NCI-H82 (cell line): ENCODE measurements at regions not wholly inside any gene's neighbourhood (a gene's known extent, or its start where the extent isn't known, plus 50 kb on each side); places are given as distances from the start of the nearest gene placed in this dataset.
"Not testable (repeated sequence)": the region's sequence is repeated elsewhere in the genome, so short reads cannot be mapped to it uniquely, and the experiment has no call there.

Experiments
- DNase-seq: peaks from one replicate; lab custom pipeline; 2025; lab: John Stamatoyannopoulos, UW

GRCh38 chr3:156048483-156048882, 71.9 kb upstream of the KCNAB1 start:
- DNase-seq = not testable (repeated sequence)

- DNase-seq = no peak
Measured at GRCh38 chr3:156050918-156051317, 69.5 kb upstream of the KCNAB1 start.

- no peak for DNase-seq
Measured at GRCh38 chr3:156051651-156052050, 68.7 kb upstream of the KCNAB1 start.

GRCh38 chr3:156052115-156052514, 68.3 kb upstream of the KCNAB1 start:
- no peak for DNase-seq

- no peak for DNase-seq
Measured at GRCh38 chr3:156059950-156060501, 60.4 kb upstream of the KCNAB1 start.

- DNase-seq = not testable (repeated sequence)
Measured at GRCh38 chr3:156068151-156068550, 52.2 kb upstream of the KCNAB1 start.

GRCh38 chr3:156070028-156070427, 50.4 kb upstream of the KCNAB1 start:
- no peak for DNase-seq
